Ishikawa (cell line): ENCODE measurements at regions not wholly inside any gene's neighbourhood (a gene's known extent, or its start where the extent isn't known, plus 50 kb on each side); places are given as distances from the start of the nearest gene placed in this dataset.

ENCODE experiments used
- CEBPB ChIP-seq: IDR thresholded peaks from 2 replicates; pipeline ENCODE4 v1.6.1; 2012
- CREB1 ChIP-seq: IDR thresholded peaks from 2 replicates; pipeline ENCODE4 v1.6.1; 2012; ENCODE audit warnings: low read depth
- EGR1 ChIP-seq: IDR thresholded peaks from 2 replicates; pipeline ENCODE4 v1.6.1; 2012
- EP300 ChIP-seq: IDR thresholded peaks from 2 replicates; pipeline ENCODE4 v1.6.1; 2012; ENCODE audit warnings: borderline replicate concordance
- FOXM1 ChIP-seq: IDR thresholded peaks from 2 replicates; pipeline ENCODE4 v1.6.1; 2012; ENCODE audit warnings: low read depth, borderline replicate concordance
- MAX ChIP-seq: IDR thresholded peaks from 2 replicates; pipeline ENCODE4 v1.6.1; 2012
- NFIC ChIP-seq: IDR thresholded peaks from 2 replicates; pipeline ENCODE4 v1.6.1; 2012
- RAD21 ChIP-seq: IDR thresholded peaks from 2 replicates; pipeline ENCODE4 v1.6.1; 2012; ENCODE audit warnings: low read depth
- REST ChIP-seq: IDR thresholded peaks from 2 replicates; pipeline ENCODE4 v1.6.1; 2012; ENCODE audit warnings: low read depth, mild to moderate bottlenecking
- TAF1 ChIP-seq: IDR thresholded peaks from 2 replicates; pipeline ENCODE4 v1.6.1; 2012; ENCODE audit warnings: low read depth, mild to moderate bottlenecking
- TCF12 ChIP-seq: IDR thresholded peaks from 2 replicates; pipeline ENCODE4 v1.6.1; 2012; ENCODE audit warnings: low read depth
- TEAD4 ChIP-seq: IDR thresholded peaks from 2 replicates; pipeline ENCODE4 v1.6.1; 2012
- YY1 ChIP-seq: IDR thresholded peaks from 2 replicates; pipeline ENCODE4 v1.6.1; 2012; ENCODE audit warnings: low read depth
- ZBTB7A ChIP-seq: IDR thresholded peaks from 2 replicates; pipeline ENCODE4 v1.6.1; 2012; ENCODE audit warnings: low read depth
- TF ChIP-seq, protein P1 (sequence below): IDR thresholded peaks from 2 replicates; pipeline ENCODE4 v1.6.1; 2012

DNA sequence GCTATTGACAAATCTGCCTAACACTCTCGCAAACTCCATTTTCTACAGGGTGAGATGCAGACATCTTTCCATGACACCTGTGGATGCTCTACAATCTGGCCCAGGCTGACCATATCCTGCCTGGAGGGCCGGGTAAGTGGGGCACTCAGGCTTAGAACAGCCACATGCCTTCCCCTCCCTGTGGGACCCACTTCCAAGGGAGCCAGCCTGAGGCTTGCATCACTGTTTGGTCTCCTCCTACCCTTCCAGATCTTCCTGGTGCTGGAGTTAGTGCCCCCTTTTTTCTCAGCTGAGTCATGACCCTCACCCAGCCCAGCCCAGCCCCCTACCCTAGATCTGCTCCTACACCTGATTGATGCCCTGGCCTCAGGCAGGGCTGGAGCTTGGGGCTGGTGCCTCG is 62.0 kb upstream of the KCNK12 start:
- TF ChIP-seq CREB1: no peak
- TF ChIP-seq TEAD4: no peak
- TF ChIP-seq RAD21: no peak
- TF ChIP-seq, protein P1, sequence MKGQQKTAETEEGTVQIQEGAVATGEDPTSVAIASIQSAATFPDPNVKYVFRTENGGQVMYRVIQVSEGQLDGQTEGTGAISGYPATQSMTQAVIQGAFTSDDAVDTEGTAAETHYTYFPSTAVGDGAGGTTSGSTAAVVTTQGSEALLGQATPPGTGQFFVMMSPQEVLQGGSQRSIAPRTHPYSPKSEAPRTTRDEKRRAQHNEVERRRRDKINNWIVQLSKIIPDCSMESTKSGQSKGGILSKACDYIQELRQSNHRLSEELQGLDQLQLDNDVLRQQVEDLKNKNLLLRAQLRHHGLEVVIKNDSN: no peak
- no peak for TF ChIP-seq TAF1
- TF ChIP-seq NFIC: no peak
- TF ChIP-seq YY1: no peak
- no peak for TF ChIP-seq ZBTB7A
- no peak for TF ChIP-seq REST
- no peak for TF ChIP-seq TCF12

DNA sequence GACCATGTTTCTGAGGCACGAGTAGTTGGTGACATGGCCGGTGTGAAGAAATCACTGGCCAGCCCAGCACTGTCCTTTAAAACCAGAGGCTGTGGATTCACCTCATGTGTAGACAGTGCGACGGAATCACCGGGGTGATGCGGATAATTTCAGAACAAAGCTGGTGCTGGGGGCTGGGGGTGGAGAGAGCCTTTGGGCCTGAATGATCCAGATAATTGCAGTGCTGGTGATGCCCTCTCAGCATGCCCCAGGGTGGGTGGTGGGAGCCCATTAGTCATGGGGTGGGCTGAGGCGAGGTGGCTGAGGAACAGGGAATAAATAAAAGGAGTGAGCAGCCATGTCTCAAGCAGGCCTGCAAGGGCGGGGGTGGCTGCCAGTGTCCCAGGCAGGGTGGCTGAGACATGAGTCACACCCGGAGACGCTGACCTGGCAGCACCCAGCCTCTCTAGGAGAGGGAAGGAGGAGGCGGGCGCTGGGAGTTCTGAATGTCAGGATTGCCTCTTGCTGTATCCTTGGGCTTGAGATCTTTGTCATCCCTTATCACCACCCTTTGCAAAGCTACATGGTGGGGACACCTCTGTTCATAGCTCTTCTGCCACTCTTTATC is 61.1 kb upstream of the KCNK12 start:
- TF ChIP-seq EGR1 (0 out of 2 replicates have a peak, but pooled peaks have one; percentile 13), ZBTB7A (no peak), TCF12 (0 out of 2 replicates have a peak, but pooled peaks have one; percentile 16), YY1 (0 out of 2 replicates have a peak, but pooled peaks have one; percentile 49), TEAD4 (no peak)

DNA sequence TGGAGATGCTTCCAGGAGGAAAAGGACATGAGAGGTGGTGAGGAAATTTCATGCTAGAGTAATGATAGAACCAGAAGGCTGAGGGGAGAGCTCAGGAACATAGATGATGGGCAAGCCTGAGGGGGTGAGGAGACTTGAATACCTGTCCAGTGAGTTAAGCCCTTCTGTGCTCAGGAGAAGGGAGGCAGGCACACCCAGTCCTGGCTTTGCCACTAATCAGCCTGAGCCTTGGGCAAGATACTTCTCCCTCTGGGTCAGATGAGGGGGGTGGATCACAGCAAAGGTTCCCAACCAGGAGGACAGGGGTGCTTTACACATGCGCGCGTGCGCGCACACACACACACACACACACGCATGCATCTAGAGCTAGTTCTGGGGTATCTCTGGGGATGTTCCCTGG is 60.5 kb upstream of the KCNK12 start:
- TF ChIP-seq EP300 (no peak), TAF1 (no peak), REST (no peak), CEBPB (no peak), TEAD4 (no peak), YY1 (no peak), ZBTB7A (no peak), RAD21 (no peak), MAX (no peak), EGR1 (no peak), CREB1 (no peak), TCF12 (no peak), FOXM1 (no peak), NFIC (no peak)
- TF ChIP-seq, protein P1: no peak

DNA sequence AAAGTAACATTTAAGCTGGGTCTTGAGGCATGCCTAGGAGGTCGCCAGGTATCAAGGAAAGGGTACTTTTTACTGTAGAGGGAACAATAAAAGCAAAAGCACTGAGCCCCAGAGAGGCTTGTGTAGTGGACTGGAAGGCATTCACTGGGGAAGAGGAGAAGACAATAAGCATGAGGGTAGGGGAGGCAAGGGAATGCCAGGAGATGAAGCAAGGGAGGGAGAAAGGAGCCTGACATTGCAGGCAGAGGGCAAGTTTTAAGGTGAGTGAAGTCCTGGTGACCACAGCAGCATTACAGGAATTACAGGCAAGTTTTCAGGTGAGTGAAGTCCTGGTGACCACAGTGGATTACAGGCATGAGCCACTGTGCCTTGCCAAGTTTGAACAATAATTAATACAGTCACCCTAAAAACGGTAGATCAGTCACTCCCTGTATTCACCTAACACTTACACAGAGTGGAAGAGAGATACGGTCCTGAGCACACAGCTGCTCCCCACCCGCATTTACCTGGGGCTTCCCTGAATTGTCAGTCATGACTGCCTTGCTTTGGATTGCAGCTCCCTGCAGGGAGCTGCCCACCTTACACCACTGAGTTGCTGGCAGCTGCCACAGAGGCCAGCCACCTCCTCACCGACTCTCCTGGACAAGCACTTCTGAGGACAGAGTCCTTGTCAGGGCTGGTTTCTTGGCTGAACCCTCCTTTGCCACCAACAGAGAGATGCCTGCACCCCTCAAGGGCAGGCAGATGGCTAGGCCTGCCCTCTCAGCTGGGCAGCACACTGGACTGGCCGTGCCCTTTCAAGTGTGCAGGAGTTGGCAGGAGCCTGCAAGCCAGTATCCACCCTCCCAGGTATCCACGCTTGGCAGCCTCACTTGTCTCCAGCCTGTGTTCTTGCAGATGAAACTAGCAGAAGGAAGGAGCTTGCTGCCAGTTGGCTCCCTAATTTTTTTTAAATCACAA is 59.0 kb upstream of the KCNK12 start:
- TF ChIP-seq EGR1: no peak
- TF ChIP-seq RAD21: no peak
- TF ChIP-seq EP300: no peak
- TF ChIP-seq CREB1: no peak
- no peak for TF ChIP-seq ZBTB7A
- TF ChIP-seq, protein P1: no peak
- no peak for TF ChIP-seq FOXM1
- no peak for TF ChIP-seq NFIC
- no peak; the same call in 1 of the 2 replicates for TF ChIP-seq TCF12
- no peak for TF ChIP-seq CEBPB
- TF ChIP-seq REST: no peak
- no peak for TF ChIP-seq MAX
